Esophagus mucosa (tissue), 1 donor: ENCODE measurements at regions not wholly inside any gene's neighbourhood (a gene's known extent, or its start where the extent isn't known, plus 50 kb on each side); places are given as distances from the start of the nearest gene placed in this dataset.
"Not testable (repeated sequence)": the region's sequence is repeated elsewhere in the genome, so short reads cannot be mapped to it uniquely, and the experiment has no call there.

Experiments
- ATAC-seq: fragments of 200-7000 bp; cut with Tn5 transposase; one replicate; pipeline ENCODE4 v1.9.1; 2020
- donor health status: DM: yes; HTN: yes; CAD: no.

GRCh38 chr7:142461437-142461836 is 203.6 kb upstream of the PRSS58 start:
- no peak for ATAC-seq

GRCh38 chr7:142460402-142461117 is 202.7 kb upstream of the PRSS58 start:
- ATAC-seq, result no peak

GRCh38 chr7:142459551-142459963 is 201.7 kb upstream of the PRSS58 start:
- peak; percentile 67 for ATAC-seq

GRCh38 chr7:142457146-142457703 is 199.4 kb upstream of the PRSS58 start:
- ATAC-seq, result no peak

- no peak for ATAC-seq
These were observed 197.5 kb upstream of the PRSS58 start for GRCh38 chr7:142455392-142455791.

- ATAC-seq, result no peak
These were observed 197.0 kb upstream of the PRSS58 start for GRCh38 chr7:142454862-142455261.

GRCh38 chr7:142452791-142453190 is 194.9 kb upstream of the PRSS58 start:
- no peak for ATAC-seq

GRCh38 chr7:142451817-142452216 is 194.0 kb upstream of the PRSS58 start:
- no peak for ATAC-seq

GRCh38 chr7:142451296-142451695 is 193.4 kb upstream of the PRSS58 start:
- ATAC-seq, result no peak

- ATAC-seq, result no peak
These were observed 192.8 kb upstream of the PRSS58 start for GRCh38 chr7:142450695-142451094.

GRCh38 chr7:142450206-142450605 is 192.3 kb upstream of the PRSS58 start:
- ATAC-seq, result no peak

GRCh38 chr7:142448857-142449256 is 191.0 kb upstream of the PRSS58 start:
- ATAC-seq, result not testable (repeated sequence)

GRCh38 chr7:142447762-142448161 is 189.9 kb upstream of the PRSS58 start:
- no peak for ATAC-seq

GRCh38 chr7:142445019-142445686 is 187.3 kb upstream of the PRSS58 start:
- no peak for ATAC-seq

GRCh38 chr7:142443216-142444010 is 185.6 kb upstream of the PRSS58 start:
- ATAC-seq, result no peak

- ATAC-seq, result no peak
These were observed 184.5 kb upstream of the PRSS58 start for GRCh38 chr7:142442396-142442795.

- no peak for ATAC-seq
These were observed 183.1 kb upstream of the PRSS58 start for GRCh38 chr7:142440906-142441411.

GRCh38 chr7:142440219-142440905 is 182.5 kb upstream of the PRSS58 start:
- no peak for ATAC-seq

GRCh38 chr7:142439739-142440138 is 181.9 kb upstream of the PRSS58 start:
- ATAC-seq, result no peak

- no peak for ATAC-seq
These were observed 181.2 kb upstream of the PRSS58 start for GRCh38 chr7:142438923-142439515.

GRCh38 chr7:142438235-142438922 is 180.5 kb upstream of the PRSS58 start:
- peak; percentile 56 for ATAC-seq
